Lung (tissue), 11 donors: ENCODE measurements at regions not wholly inside any gene's neighbourhood (a gene's known extent, or its start where the extent isn't known, plus 50 kb on each side); places are given as distances from the start of the nearest gene placed in this dataset.

Experiments
- ATAC-seq: fragments of 200-7000 bp; cut with Tn5 transposase; one replicate; pipeline ENCODE4 v1.9.1; 2020; ENCODE audit warnings: moderate number of reproducible peaks; ENCODE audit not compliant: insufficient read depth, low FRiP score
- DNase-seq, 3 donors: peaks; one replicate each; pipeline ENCODE4 v3.0.0-alpha.2; 2013 to 2017
- H3K27ac ChIP-seq, 2 donors: one replicate each; pipeline ENCODE4 v1.5.1; 2013; ENCODE audit warnings: mild to moderate bottlenecking in 2 of 2, moderate library complexity in 2 of 2, control low read depth in 1 of 2, inconsistent platforms in 1 of 2, low read depth in 1 of 2, low read length in 1 of 2
- H3K27me3 ChIP-seq, 3 donors: one replicate each; pipeline ENCODE4 v1.5.1; 2013; ENCODE audit warnings: low read length in 2 of 3; ENCODE audit not compliant: control insufficient read depth in 3 of 3, insufficient read depth in 3 of 3
- H3K36me3 ChIP-seq, 4 donors: one replicate each; pipeline ENCODE4 v1.5.1; 2013; ENCODE audit warnings: low read length in 4 of 4, mild to moderate bottlenecking in 1 of 4, moderate library complexity in 1 of 4; ENCODE audit not compliant: control insufficient read depth in 4 of 4, insufficient read depth in 4 of 4
- H3K4me1 ChIP-seq, 5 donors: one replicate each; pipeline ENCODE4 v1.5.1; 2013; ENCODE audit warnings: low read length in 5 of 5, mild to moderate bottlenecking in 2 of 5, moderate library complexity in 1 of 5; ENCODE audit not compliant: control insufficient read depth in 5 of 5, insufficient read depth in 5 of 5
- H3K4me3 ChIP-seq: one replicate; pipeline ENCODE4 v1.5.1; 2013; ENCODE audit warnings: mild to moderate bottlenecking, control low read depth, moderate library complexity
- H3K9ac ChIP-seq, 2 donors: one replicate each; pipeline ENCODE4 v1.5.1; 2013; ENCODE audit warnings: low read length in 2 of 2, control low read depth in 1 of 2; ENCODE audit not compliant: insufficient read depth in 1 of 2
- H3K9me3 ChIP-seq, 4 donors: one replicate each; pipeline ENCODE4 v1.5.1; 2013; ENCODE audit warnings: low read length in 3 of 4, mild to moderate bottlenecking in 1 of 4, moderate library complexity in 1 of 4; ENCODE audit not compliant: control insufficient read depth in 4 of 4, insufficient read depth in 3 of 4
- WGBS, 2 donors: extraction: QIAGEN DNeasy Blood & Tissue Kit; methylation state at CpG; one replicate each; pipeline ENCODE4 v1.1.7; 2013; 5-methylcytosine and 5-hydroxymethylcytosine counted together
- TF ChIP-seq, protein P1 (sequence below): IDR thresholded peaks from 2 replicates; pipeline ENCODE4 v1.5.1; 2012; ENCODE audit warnings: mild to moderate bottlenecking; ENCODE audit errors: control extremely low read depth, extremely low read depth
- donor health status: control.
- donor health status: control.
- donor health status: Bipolar disorder and iron deficiency.
- donor health status: healthy.
- donor health status: DM: yes; HTN: yes; CAD: no.

DNA sequence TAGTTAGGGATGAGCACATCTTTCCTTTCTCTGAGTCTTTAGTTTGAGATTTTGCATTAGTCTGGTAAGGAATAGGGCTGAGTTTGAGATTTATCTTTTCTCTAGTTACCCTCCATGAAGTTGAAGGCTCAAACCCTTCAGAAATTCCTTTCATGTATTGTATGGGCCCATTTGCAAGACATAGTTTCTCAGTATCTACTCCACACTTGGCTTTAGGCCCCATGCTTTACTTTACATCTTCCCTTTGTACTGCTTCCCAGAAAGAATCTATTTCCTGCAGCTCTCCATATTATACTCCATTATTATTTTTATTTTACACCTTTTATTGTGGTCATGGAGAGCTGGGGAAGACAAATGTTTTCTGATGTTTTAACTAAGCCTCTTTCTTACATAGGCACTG is 1038.2 kb downstream of the TECRL start:
- TF ChIP-seq, protein P1, sequence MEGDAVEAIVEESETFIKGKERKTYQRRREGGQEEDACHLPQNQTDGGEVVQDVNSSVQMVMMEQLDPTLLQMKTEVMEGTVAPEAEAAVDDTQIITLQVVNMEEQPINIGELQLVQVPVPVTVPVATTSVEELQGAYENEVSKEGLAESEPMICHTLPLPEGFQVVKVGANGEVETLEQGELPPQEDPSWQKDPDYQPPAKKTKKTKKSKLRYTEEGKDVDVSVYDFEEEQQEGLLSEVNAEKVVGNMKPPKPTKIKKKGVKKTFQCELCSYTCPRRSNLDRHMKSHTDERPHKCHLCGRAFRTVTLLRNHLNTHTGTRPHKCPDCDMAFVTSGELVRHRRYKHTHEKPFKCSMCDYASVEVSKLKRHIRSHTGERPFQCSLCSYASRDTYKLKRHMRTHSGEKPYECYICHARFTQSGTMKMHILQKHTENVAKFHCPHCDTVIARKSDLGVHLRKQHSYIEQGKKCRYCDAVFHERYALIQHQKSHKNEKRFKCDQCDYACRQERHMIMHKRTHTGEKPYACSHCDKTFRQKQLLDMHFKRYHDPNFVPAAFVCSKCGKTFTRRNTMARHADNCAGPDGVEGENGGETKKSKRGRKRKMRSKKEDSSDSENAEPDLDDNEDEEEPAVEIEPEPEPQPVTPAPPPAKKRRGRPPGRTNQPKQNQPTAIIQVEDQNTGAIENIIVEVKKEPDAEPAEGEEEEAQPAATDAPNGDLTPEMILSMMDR: no peak
- Histone ChIP-seq H3K36me3 (no peaks in the 10 kb centered on the region), H3K9me3 (peaks cover 0 to 1% (median 0%) of the 10 kb centered on the region in 4 donors), H3K4me3 (no peak overlapping the region), H3K27ac (no peak overlapping the region), H3K27me3 (no peaks in the 10 kb centered on the region), H3K4me1 (no peaks in the 10 kb centered on the region), H3K9ac (no peak overlapping the region)
- ATAC-seq: no peak
- DNase-seq: no peak

DNA sequence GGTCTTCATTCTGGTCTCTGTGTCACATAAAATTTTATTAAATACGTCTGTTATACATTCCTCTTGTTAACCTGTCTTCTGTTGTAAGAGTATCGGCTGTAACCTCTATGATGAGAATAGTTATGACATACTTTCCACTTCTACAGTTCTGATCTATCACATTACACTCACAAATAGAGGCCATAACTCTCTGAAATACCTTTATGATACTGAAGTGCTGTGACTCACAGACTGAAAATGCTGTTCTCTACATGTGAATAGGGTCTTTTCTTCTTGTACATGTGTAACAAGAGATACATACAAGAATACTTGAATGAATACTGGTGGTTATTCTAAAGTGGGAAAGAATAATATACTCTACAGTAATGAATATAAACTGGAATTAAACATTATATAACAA is 1047.6 kb downstream of the TECRL start:
- no peak for ATAC-seq
- TF ChIP-seq, protein P1: no peak
- WGBS, 2 donors: 88% methylated on average over 2 of the region's 2 CpGs

DNA sequence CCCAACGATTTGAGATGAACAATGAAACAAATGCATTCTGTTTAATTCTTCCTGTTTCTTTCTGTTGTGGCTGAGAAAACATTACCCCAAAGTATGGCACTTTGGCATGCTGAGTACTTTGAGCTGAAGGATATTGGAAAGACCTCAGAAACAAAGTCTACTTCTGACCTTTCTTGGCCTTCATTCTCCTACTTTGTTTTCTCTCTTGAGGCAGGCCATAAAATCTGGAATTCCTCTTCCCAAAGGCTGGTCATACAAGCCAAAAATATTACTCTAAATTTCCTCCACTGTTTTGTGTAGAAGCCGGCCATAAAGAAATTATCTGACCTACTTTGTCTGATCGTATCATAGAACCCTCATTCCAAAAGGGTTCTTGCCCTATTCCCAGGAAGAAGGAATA is 1048.2 kb downstream of the TECRL start:
- H3K9ac ChIP-seq: no peak overlapping the region
- TF ChIP-seq, protein P1: no peak
- DNase-seq (no peak), ATAC-seq (no peak)
- H3K4me3 ChIP-seq: no peak overlapping the region
- H3K9me3 ChIP-seq: no peaks in the 10 kb centered on the region
- no peaks in the 10 kb centered on the region for H3K4me1 ChIP-seq
- no peaks in the 10 kb centered on the region for H3K36me3 ChIP-seq
- H3K27ac ChIP-seq: no peak overlapping the region
- no peaks in the 10 kb centered on the region for H3K27me3 ChIP-seq
- 83 to 88% methylated on average over 3 of the region's 3 CpGs for WGBS, 2 donors

More for the DNA sequence above, 1047.6 kb downstream of the TECRL start:
- Histone ChIP-seq H3K36me3 (no peaks in the 10 kb centered on the region), H3K4me1 (no peaks in the 10 kb centered on the region), H3K27me3 (no peaks in the 10 kb centered on the region), H3K9ac (no peak overlapping the region), H3K4me3 (no peak overlapping the region), H3K27ac (no peak overlapping the region), H3K9me3 (no peaks in the 10 kb centered on the region)
- no peak for DNase-seq

DNA sequence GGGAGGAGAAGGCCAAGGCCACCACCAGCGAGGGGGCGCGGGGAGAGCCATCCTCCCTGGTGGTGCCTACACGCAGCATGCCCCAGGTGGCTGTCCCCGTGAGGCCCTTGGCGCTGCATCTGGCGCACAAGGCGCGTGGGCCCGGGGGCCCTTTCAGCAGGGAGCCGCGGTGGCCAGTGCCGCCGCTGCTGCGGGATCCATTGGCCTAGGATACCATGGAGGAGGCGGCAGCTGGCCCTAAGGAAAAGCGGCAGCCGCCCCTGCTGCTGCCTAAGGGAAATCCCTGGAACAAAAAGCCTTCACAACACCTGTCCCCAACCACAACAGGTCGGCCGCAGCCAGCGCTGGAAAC is 1059.6 kb downstream of the TECRL start:
- 95 to 97% methylated on average over 21 of the region's 21 CpGs for WGBS, 2 donors
- no peak overlapping the region for H3K4me3 ChIP-seq
- no peak for DNase-seq
- H3K9ac ChIP-seq: no peak overlapping the region
- H3K27me3 ChIP-seq: no peaks in the 10 kb centered on the region
- no peaks in the 10 kb centered on the region for H3K4me1 ChIP-seq
- TF ChIP-seq, protein P1: no peak
- no peak overlapping the region for H3K27ac ChIP-seq
- H3K36me3 ChIP-seq: no peaks in the 10 kb centered on the region
- peaks cover 0 to 8% (median 3%) of the 10 kb centered on the region in 4 donors for H3K9me3 ChIP-seq
- ATAC-seq: no peak
